ENCODE measurements at regions not wholly inside any gene's neighbourhood (a gene's known extent, or its start where the extent isn't known, plus 50 kb on each side); places are given as distances from the start of the nearest gene placed in this dataset.

GRCh38 chr17:77076124-77076830 is 64.5 kb upstream of the SEC14L1 start:
- no peak for TF ChIP-seq POLR2A (IDR thresholded peaks at IDR 0.05)
- TF ChIP-seq, protein P1, sequence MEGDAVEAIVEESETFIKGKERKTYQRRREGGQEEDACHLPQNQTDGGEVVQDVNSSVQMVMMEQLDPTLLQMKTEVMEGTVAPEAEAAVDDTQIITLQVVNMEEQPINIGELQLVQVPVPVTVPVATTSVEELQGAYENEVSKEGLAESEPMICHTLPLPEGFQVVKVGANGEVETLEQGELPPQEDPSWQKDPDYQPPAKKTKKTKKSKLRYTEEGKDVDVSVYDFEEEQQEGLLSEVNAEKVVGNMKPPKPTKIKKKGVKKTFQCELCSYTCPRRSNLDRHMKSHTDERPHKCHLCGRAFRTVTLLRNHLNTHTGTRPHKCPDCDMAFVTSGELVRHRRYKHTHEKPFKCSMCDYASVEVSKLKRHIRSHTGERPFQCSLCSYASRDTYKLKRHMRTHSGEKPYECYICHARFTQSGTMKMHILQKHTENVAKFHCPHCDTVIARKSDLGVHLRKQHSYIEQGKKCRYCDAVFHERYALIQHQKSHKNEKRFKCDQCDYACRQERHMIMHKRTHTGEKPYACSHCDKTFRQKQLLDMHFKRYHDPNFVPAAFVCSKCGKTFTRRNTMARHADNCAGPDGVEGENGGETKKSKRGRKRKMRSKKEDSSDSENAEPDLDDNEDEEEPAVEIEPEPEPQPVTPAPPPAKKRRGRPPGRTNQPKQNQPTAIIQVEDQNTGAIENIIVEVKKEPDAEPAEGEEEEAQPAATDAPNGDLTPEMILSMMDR (IDR thresholded peaks at IDR 0.05 in 8 of 11, conservative IDR thresholded peaks at IDR 0.05 in 3 of 11), result no peak
